ENCODE measurements at regions not wholly inside any gene's neighbourhood (a gene's known extent, or its start where the extent isn't known, plus 50 kb on each side); places are given as distances from the start of the nearest gene placed in this dataset.

DNA sequence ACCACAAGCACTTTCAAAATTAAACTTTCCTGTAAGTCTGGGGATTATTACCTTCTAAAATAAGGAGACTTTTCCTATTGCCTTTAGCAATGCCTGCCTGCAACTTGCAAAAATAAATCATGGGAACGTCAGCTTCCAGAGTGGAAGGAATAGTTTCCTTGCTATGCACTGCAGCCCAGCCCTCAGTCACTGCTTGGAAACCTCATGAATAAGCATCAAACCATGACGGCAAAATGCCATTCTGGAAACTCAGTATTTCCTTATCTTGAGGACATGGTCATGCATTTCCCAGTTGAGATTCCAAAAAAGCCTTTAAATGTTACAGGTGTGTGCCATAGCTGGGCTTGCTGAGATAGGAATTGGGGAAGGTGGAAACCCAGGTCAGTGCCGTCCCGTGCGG lies 84.2 kb upstream of the OTOS start:
- intact Hi-C loops (cut with DNase I): no loop called here
- DNase-seq: peak in 1 of 5 donors; percentile 5
- no peaks in the 10 kb centered on the region for H3K9me3 ChIP-seq
- WGBS, 3 donors: 65 to 73% (median 67%) methylated on average over 5 of the region's 5 CpGs
- no peaks in the 10 kb centered on the region for H3K27me3 ChIP-seq
- no peaks in the 10 kb centered on the region for H3K36me3 ChIP-seq
- TF ChIP-seq POLR2A (IDR thresholded peaks at IDR 0.05): no peak
- TF ChIP-seq EP300 (IDR thresholded peaks at IDR 0.05): no peak
- no peak for TF ChIP-seq CTCF (IDR thresholded peaks at IDR 0.05)
- H3K4me3 ChIP-seq: no peak overlapping the region
- H3K27ac ChIP-seq: no peak overlapping the region
- H3K4me1 ChIP-seq (ENCODE audit: insufficient read depth): no peaks in the 10 kb centered on the region

DNA sequence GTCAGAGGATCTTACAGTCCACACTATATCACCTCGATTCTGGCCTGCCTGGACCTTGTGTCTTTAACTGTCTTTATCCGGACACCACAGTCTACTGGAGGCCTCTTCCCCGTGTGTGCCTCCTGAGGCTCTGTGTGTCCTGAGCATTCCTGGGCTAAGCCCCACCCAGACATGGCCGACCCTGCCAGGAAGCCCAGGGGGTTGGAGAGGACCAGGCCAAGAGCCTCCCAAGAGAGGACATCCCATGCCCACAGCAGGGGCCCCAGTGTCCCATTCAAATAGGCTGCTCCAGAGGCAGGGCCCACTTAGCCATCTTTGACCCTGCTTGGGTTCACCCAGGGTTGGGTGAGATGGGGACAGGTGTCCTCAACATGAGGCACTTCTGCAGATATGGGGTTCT lies 84.7 kb upstream of the OTOS start:
- Histone ChIP-seq H3K27ac (no peak overlapping the region), H3K27me3 (no peaks in the 10 kb centered on the region), H3K4me3 (no peak overlapping the region), H3K36me3 (no peaks in the 10 kb centered on the region), H3K9me3 (no peaks in the 10 kb centered on the region), H3K4me1 (ENCODE audit: insufficient read depth) (no peaks in the 10 kb centered on the region)
- intact Hi-C loops (cut with DNase I): no loop called here
- peak in 1 of 5 donors; percentile 4 for DNase-seq
- no peak for TF ChIP-seq POLR2A (IDR thresholded peaks at IDR 0.05)
- no peak for TF ChIP-seq CTCF (IDR thresholded peaks at IDR 0.05)
- TF ChIP-seq EP300 (IDR thresholded peaks at IDR 0.05): no peak
- 69 to 80% (median 73%) methylated on average over 4 of the region's 4 CpGs for whole genome bisulfite sequencing, 3 donors

GRCh38 chr2:240225660-240226475 lies 85.4 kb upstream of the OTOS start:
- intact Hi-C loops (cut with DNase I): no loop called here
- Histone ChIP-seq H3K36me3 (no peaks in the 10 kb centered on the region), H3K9me3 (no peaks in the 10 kb centered on the region), H3K27ac (no peak overlapping the region), H3K27me3 (no peaks in the 10 kb centered on the region), H3K4me1 (ENCODE audit: insufficient read depth) (no peaks in the 10 kb centered on the region), H3K4me3 (no peak overlapping the region)
- no peak for TF ChIP-seq CTCF (IDR thresholded peaks at IDR 0.05)
- no peak for TF ChIP-seq EP300 (IDR thresholded peaks at IDR 0.05)
- no peak for TF ChIP-seq POLR2A (IDR thresholded peaks at IDR 0.05)
- DNase-seq: peak in 1 of 5 donors; percentile 8
- WGBS, 3 donors: 80 to 84% (median 82%) methylated on average over 8 of the region's 8 CpGs

DNA sequence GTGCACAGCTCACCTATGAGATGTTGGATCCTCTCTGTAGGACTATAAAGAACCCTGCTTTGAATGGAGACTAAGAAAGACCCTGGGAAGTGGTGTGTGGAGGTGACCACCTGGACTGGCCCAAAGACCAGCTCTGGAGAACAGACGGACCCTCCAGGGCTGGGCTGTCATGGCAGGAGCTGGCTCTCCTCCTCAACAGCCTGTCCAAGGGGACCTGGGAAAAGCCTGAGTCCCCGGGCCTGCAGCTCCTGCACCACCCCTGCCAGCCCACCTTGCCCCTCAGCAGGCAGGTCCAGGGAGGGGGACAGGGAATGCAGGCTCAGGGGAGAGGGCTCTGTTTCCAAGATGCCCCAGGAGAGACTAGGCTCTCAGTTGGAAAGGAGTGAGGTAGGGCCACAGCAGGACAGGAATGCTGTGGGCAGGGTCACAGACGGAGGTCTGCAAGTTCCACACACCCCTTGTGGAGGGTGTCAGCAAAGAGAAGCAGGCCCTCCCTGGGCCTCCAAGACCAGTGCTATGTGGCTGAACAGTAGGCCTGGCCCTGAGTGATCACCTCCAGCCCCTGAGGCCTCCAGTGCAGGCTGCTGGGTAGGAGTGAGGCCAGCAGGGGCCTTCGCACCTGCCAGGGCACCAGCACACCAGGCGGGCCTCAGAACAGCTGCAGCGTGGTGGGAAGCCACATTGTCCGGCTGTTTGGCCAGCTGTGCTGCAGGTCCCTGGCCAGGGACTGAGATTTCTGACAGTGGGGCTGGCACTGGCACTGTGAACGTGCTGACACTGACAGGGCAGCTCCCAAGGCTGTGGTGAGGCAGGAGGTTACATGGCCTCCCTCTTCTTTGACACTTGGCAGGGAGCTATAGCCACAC lies 86.4 kb upstream of the OTOS start:
- no peak for TF ChIP-seq CTCF (IDR thresholded peaks at IDR 0.05)
- no peak for TF ChIP-seq POLR2A (IDR thresholded peaks at IDR 0.05)
- TF ChIP-seq EP300 (IDR thresholded peaks at IDR 0.05): no peak
- Histone ChIP-seq H3K4me3 (no peak overlapping the region), H3K9me3 (no peaks in the 10 kb centered on the region), H3K27me3 (no peaks in the 10 kb centered on the region), H3K36me3 (no peaks in the 10 kb centered on the region), H3K27ac (no peak overlapping the region), H3K4me1 (ENCODE audit: insufficient read depth) (no peaks in the 10 kb centered on the region)
- intact Hi-C loops (cut with DNase I): no loop called here
- DNase-seq: peak in 2 of 5 donors; percentile 8 to 13
- WGBS, 3 donors: 83 to 94% (median 90%) methylated on average over 7 to 8 of the region's 8 CpGs
